BJ (cell line): ENCODE measurements at regions not wholly inside any gene's neighbourhood (a gene's known extent, or its start where the extent isn't known, plus 50 kb on each side); places are given as distances from the start of the nearest gene placed in this dataset.

Experiments used
- CTCF ChIA-PET: fragments of 350-600 bp; formaldehyde crosslinking; extraction: SDS; loops from one replicate; lab custom pipeline; 2021; ENCODE audit warnings: antibody characterized with exemption, inconsistent platforms; lab: Yijun Ruan, JAX
- POLR2A ChIA-PET: fragments of 300-600 bp; sonication (Branson Sonifier 250); formaldehyde crosslinking; extraction: SDS; loops from one replicate; lab custom pipeline; 2021; ENCODE audit warnings: antibody characterized with exemption; lab: Charles Lee
- DNase-seq: peaks from one replicate; pipeline ENCODE4 v3.0.0-alpha.2; 2011; ENCODE audit warnings: low read depth
- H3K27me3 ChIP-seq: 2 replicates; pipeline ENCODE4 v1.6.0; 2011; ENCODE audit warnings: low read length; ENCODE audit not compliant: control insufficient read depth, insufficient read depth
- H3K36me3 ChIP-seq: 2 replicates; pipeline ENCODE4 v1.5.1; 2011; ENCODE audit warnings: low read length; ENCODE audit not compliant: control insufficient read depth, insufficient read depth
- H3K4me3 ChIP-seq: 2 replicates; pipeline ENCODE4 v1.5.1; 2011; ENCODE audit warnings: low read depth, mild to moderate bottlenecking, control low read depth, low read length
- TF ChIP-seq, protein P1 (sequence below): IDR thresholded peaks from 2 replicates; pipeline ENCODE4 v1.5.1; 2011; ENCODE audit warnings: low read depth, mild to moderate bottlenecking, control low read depth, inconsistent platforms, low read length, moderate library complexity; ENCODE audit not compliant: insufficient read depth

DNA sequence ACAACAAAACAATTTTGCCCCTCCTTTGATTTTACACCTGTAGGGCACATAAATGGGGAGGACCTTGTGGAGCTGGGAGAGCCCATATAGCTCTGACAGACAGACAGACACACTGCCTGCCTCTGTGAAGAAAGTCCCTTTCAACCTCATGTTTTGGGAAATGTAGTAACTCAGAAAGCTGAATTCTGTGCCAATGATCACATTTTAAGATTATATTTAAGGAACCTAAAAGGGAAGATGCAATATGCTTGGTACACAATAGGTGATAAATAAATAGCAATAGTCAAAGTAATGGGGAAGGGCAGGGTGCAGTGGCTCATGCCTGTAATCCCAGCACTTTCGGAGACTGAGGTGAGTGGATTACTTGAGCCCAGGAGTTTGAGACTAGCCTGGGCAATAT lies 446.4 kb upstream of the ID2 start:
- ChIA-PET POLR2A (no interaction called here), CTCF (interaction anchor here (0.8 kb wide), 1 partner anchor 10 kb away, joined by 3 read pairs; no protein-coding TSS in a partner anchor)
- no peak overlapping the region for H3K4me3 ChIP-seq
- no peak for DNase-seq
- no peaks in the 10 kb centered on the region for H3K27me3 ChIP-seq
- TF ChIP-seq, protein P1, sequence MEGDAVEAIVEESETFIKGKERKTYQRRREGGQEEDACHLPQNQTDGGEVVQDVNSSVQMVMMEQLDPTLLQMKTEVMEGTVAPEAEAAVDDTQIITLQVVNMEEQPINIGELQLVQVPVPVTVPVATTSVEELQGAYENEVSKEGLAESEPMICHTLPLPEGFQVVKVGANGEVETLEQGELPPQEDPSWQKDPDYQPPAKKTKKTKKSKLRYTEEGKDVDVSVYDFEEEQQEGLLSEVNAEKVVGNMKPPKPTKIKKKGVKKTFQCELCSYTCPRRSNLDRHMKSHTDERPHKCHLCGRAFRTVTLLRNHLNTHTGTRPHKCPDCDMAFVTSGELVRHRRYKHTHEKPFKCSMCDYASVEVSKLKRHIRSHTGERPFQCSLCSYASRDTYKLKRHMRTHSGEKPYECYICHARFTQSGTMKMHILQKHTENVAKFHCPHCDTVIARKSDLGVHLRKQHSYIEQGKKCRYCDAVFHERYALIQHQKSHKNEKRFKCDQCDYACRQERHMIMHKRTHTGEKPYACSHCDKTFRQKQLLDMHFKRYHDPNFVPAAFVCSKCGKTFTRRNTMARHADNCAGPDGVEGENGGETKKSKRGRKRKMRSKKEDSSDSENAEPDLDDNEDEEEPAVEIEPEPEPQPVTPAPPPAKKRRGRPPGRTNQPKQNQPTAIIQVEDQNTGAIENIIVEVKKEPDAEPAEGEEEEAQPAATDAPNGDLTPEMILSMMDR = no peak
- no peaks in the 10 kb centered on the region for H3K36me3 ChIP-seq

GRCh38 chr2:8236391-8236790 lies 445.5 kb upstream of the ID2 start:
- TF ChIP-seq, protein P1 = no peak
- no peak overlapping the region for H3K4me3 ChIP-seq
- DNase-seq = no peak
- POLR2A ChIA-PET = no interaction called here
- H3K36me3 ChIP-seq = no peaks in the 10 kb centered on the region
- H3K27me3 ChIP-seq = no peaks in the 10 kb centered on the region
- CTCF ChIA-PET = interaction anchor here (0.7 to 0.8 kb wide), 2 partner anchors 9 to 15 kb away, joined by 3 read pairs; no protein-coding TSS in a partner anchor

DNA sequence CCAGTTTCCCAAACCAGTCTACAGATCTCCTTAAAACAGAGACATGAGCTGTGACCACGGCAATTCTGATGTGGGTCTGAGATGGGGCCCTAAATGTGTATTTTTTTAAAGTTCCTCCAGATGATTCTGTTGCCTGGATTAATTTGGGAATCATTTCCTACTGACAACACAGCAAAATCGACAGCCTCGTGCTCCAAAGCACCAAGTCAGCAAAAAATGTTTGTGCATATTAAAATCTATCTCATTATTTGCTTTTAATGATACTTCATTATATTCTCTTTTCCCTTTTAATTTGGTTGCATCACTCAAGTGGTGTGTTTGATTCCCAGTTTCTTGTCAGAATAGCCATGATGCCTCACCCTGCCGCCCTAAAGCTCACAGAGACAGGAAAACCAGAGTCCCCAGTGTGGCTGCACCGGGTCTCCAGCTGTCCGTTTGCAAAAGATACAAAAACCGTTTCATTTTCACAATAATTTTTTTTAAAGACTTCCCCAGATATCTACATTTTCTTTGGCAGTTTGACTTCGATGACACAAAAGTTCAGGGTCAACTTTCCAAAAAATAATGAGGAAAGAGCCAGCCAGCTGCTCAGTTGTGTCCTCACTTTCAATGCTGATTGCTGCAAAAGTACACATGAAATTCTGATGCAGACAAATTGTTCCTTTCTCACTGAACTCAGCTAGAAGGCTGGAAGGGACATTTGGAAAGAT lies 443.2 kb upstream of the ID2 start:
- TF ChIP-seq, protein P1 = no peak
- POLR2A ChIA-PET = no interaction called here
- Histone ChIP-seq H3K36me3 (no peaks in the 10 kb centered on the region), H3K27me3 (no peaks in the 10 kb centered on the region), H3K4me3 (no peak overlapping the region)
- CTCF ChIA-PET = interaction anchor here (0.8 to 2.0 kb wide), 3 partner anchors 12 to 15 kb away, joined by 3 to 4 read pairs (median 3); no protein-coding TSS in a partner anchor
- no peak for DNase-seq

- ChIA-PET CTCF (interaction anchor here (0.8 to 2.0 kb wide), 2 partner anchors 11 to 763 kb away, joined by 3 to 4 read pairs; no protein-coding TSS in a partner anchor), POLR2A (no interaction called here)
- TF ChIP-seq, protein P1 = no peak
Observed at GRCh38 chr2:8239531-8240088, 442.2 kb upstream of the ID2 start.

GRCh38 chr2:8241317-8241716 lies 440.5 kb upstream of the ID2 start:
- no peaks in the 10 kb centered on the region for H3K36me3 ChIP-seq
- ChIA-PET POLR2A (no interaction called here), CTCF (no interaction called here)
- no peak for DNase-seq
- TF ChIP-seq, protein P1 = no peak
- no peak overlapping the region for H3K4me3 ChIP-seq
- H3K27me3 ChIP-seq = no peaks in the 10 kb centered on the region

More at GRCh38 chr2:8239531-8240088, 442.2 kb upstream of the ID2 start:
- H3K36me3 ChIP-seq = no peaks in the 10 kb centered on the region
- H3K4me3 ChIP-seq = no peak overlapping the region
- no peak for DNase-seq
- H3K27me3 ChIP-seq = no peaks in the 10 kb centered on the region
